IPS DF 6.9 (cell line): ENCODE measurements at regions not wholly inside any gene's neighbourhood (a gene's known extent, or its start where the extent isn't known, plus 50 kb on each side); places are given as distances from the start of the nearest gene placed in this dataset.

Experiments used
- DNase-seq: peaks from one replicate; pipeline ENCODE4 v3.0.0-alpha.2; 2013; ENCODE audit warnings: low read depth, low spot score
- H3K27ac ChIP-seq: one replicate; pipeline ENCODE4 v1.5.1; 2013; ENCODE audit warnings: low read length, control low read depth
- H3K27me3 ChIP-seq: 2 replicates; pipeline ENCODE4 v1.6.1; 2013; ENCODE audit warnings: mild to moderate bottlenecking, low read length; ENCODE audit not compliant: control insufficient read depth, insufficient read depth
- H3K36me3 ChIP-seq: 2 replicates; pipeline ENCODE4 v1.6.1; 2013; ENCODE audit warnings: low read length; ENCODE audit not compliant: control insufficient read depth, insufficient read depth
- H3K4me1 ChIP-seq: 2 replicates; pipeline ENCODE4 v1.6.1; 2013; ENCODE audit warnings: low read length; ENCODE audit not compliant: control insufficient read depth, insufficient read depth
- H3K4me3 ChIP-seq: 2 replicates; pipeline ENCODE4 v1.5.1; 2013; ENCODE audit warnings: mild to moderate bottlenecking, low read length
- H3K9me3 ChIP-seq: 2 replicates; pipeline ENCODE4 v1.6.1; 2013; ENCODE audit warnings: low read length, inconsistent platforms; ENCODE audit not compliant: control insufficient read depth, insufficient read depth
- WGBS: extraction: QIAGEN DNeasy Blood & Tissue Kit; methylation state at CpG from one replicate; pipeline ENCODE4 v1.1.7; 2013; ENCODE audit warnings: mixed read lengths, missing lambda C conversion rate; ENCODE audit not compliant: insufficient read length, insufficient coverage; 5-methylcytosine and 5-hydroxymethylcytosine counted together

DNA sequence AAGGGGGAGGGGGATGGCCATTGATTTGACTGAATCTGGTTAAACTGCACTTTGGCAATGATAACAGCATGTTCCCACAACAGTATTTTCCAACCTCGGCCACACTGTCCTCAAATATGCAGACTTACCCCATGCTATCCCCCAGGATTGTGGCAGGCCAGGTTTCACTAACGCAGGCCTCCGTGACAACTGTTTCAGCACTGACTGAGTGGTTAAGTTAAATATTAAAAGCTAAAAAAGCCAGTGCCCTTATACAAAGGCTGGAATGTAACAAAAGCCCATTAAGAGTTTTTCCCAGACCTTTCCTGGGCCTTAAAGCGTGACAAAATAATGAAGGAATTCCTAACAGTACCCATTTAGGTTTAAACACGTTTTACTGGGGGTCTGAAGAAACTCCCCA, 202.9 kb downstream of the USP25 start:
- Histone ChIP-seq H3K9me3 (no peaks in the 10 kb centered on the region), H3K4me3 (no peak overlapping the region), H3K36me3 (no peaks in the 10 kb centered on the region), H3K27me3 (no peaks in the 10 kb centered on the region), H3K4me1 (no peaks in the 10 kb centered on the region), H3K27ac (no peak overlapping the region)
- no CpG with 5 or more reads among the region's 5 CpGs for WGBS
- DNase-seq: no peak

DNA sequence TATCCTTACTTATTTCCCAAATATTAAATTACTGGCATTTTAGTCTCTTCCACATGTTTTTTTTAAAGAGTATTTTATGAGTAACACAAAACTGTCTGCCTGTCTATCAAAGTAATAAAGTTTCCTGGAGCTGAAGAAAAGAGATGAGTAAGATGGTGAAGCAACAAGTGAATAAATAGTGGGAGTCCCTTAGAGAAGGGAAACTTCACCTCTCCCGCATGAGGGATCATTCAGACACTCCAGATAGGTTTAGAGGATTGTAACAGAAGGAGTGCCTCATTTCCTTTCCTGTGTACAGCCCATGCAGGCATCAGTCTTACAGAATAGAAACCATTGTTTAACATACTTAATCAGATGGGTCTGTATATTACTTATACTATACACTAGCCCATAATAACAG, 205.7 kb downstream of the USP25 start:
- Histone ChIP-seq H3K4me3 (no peak overlapping the region), H3K36me3 (no peaks in the 10 kb centered on the region), H3K9me3 (no peaks in the 10 kb centered on the region), H3K4me1 (no peaks in the 10 kb centered on the region), H3K27ac (no peak overlapping the region), H3K27me3 (no peaks in the 10 kb centered on the region)
- no peak for DNase-seq
- no CpG with 5 or more reads among the region's 1 CpG for WGBS

DNA sequence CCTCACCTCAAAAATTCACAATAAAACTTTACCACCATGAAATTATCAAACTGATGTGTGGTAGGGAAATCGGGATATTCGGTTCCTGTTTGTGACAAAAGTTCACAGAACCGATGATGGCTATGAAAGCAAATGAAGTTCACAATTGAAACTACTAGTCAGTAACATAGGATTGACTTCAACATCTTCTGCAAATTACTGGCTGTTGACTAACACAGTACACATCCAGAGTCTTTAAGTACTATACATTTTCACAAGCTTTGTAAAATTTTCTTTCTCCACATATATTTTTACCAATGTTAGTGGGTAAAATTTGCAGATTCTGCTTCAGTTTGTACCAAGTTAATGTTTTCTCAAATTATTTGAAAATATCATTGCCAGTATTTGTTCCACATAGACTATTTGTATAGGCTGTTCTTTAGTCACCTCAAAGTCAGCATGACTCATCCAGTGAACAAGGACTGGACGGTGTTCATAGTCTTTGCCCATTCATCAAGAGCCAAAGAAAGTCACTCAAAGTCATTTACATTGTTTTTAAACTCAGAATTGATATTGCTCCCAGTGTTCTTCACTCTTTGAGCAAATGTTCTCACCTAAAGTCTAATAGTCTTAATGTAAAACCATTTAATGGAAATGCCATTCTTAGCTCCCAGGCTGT, 213.4 kb downstream of the USP25 start:
- DNase-seq: no peak
- no CpG with 5 or more reads among the region's 4 CpGs for WGBS
- no peaks in the 10 kb centered on the region for H3K27me3 ChIP-seq
- H3K27ac ChIP-seq: no peak overlapping the region
- H3K36me3 ChIP-seq: no peaks in the 10 kb centered on the region
- no peak overlapping the region for H3K4me3 ChIP-seq
- no peaks in the 10 kb centered on the region for H3K9me3 ChIP-seq
- H3K4me1 ChIP-seq: no peaks in the 10 kb centered on the region

DNA sequence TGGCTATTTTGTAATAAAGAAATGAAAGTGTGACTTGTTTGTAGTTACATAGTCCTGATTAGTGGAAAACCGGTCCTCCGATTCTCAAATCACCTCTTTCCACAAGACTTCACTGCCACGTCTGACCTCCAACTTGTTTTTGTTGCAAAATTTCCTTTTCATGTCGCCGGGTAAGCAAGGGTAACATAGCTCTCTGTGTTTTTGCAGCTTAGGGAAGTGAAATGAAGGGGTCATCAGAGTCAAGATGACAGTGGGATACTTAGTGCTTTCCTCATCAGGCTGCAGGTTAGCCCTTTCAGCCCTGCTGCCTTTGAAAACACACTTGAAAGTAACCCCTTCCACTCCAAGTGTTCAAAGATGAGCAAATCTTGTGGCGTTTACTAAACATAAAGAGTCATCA, 217.9 kb downstream of the USP25 start:
- H3K27ac ChIP-seq: no peak overlapping the region
- H3K4me1 ChIP-seq: no peaks in the 10 kb centered on the region
- H3K4me3 ChIP-seq: no peak overlapping the region
- H3K9me3 ChIP-seq: no peaks in the 10 kb centered on the region
- H3K36me3 ChIP-seq: no peaks in the 10 kb centered on the region
- no peak for DNase-seq
- H3K27me3 ChIP-seq: no peaks in the 10 kb centered on the region
- no CpG with 5 or more reads among the region's 6 CpGs for WGBS

DNA sequence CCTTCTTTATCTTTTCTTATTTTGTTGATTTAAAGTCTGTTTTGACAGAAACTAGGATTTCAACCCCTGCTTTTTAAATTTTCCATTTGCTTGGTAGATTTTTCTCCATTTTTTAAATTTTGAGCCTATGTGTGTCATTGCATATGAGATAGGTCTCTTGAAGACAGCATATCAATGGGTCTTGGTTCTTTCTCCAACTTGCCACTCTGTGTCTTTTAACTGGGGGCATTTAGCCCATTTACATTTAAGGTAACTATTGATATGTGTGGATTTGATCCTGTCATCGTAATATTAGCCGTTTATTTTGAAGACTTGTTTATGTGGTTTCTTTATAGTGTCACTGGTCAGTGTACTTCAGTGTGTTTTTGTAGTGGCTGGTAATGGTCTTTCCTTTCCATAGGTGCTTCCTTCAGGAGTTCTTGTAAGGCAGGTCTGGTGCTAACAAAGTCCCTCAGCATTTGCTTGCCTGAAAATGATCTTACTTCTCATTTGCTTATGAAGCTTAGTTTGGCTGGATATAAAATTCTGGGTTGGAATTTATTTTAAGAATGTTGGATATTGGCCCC, 223.9 kb downstream of the USP25 start:
- no peak for DNase-seq
- H3K27me3 ChIP-seq: no peaks in the 10 kb centered on the region
- H3K4me3 ChIP-seq: no peak overlapping the region
- no peaks in the 10 kb centered on the region for H3K9me3 ChIP-seq
- H3K36me3 ChIP-seq: no peaks in the 10 kb centered on the region
- no CpG with 5 or more reads among the region's 2 CpGs for WGBS
- no peaks in the 10 kb centered on the region for H3K4me1 ChIP-seq
- H3K27ac ChIP-seq: no peak overlapping the region

DNA sequence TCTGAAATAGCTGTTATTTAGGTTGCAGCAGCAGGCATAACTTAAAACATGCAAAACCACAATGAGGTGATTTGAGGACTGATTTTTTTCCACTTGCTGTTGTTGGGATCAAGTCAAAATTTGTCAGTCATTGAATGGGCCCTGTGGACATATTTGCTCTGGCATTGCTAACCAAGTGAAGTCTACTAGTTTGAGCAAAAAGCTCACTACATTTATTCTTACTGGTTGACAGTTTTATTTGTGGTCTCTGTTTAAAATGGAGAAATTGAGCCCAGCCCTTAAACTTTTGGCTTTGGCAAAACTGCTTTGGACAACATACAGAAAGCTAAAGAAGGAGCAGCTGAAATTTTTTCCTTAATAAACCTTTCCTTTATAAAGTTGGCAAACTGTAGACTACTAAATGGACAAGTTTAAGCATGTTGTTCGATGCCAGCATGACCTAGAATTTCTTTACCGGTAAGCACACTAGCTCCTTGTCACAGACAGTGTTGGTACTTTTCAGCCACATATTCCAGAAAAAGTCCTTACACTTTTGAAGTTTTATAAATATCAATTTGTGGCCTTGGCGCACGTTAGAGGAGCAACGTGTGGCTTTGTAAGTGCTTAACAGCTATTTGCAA, 234.6 kb downstream of the USP25 start:
- no peak overlapping the region for H3K4me3 ChIP-seq
- DNase-seq: no peak
- no peak overlapping the region for H3K27ac ChIP-seq
- H3K27me3 ChIP-seq: no peaks in the 10 kb centered on the region
- WGBS: no CpG with 5 or more reads among the region's 5 CpGs
- peaks cover 1% of the 10 kb centered on the region; the same call in 1 of the 2 replicates for H3K4me1 ChIP-seq
- H3K36me3 ChIP-seq: no peaks in the 10 kb centered on the region
- no peaks in the 10 kb centered on the region for H3K9me3 ChIP-seq

DNA sequence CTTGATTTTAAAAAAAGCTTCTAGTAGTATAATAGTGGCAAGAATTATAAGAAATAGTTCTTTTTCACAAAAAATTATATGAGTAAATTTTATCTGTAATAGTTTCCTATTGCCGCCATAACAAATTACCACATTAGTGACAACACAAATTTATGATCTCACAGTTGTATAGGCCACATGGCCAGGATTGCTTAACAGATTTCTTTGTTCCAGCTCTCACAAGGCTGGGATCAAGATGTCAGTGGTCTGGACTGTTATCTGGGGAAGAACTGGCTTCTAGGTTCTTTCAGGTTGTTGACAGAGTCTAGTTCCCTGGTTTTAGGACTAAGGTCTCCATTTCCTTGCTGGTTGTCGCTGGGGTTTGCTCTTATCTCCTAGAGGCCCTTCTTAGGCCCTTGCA, 236.4 kb downstream of the USP25 start:
- Histone ChIP-seq H3K36me3 (no peaks in the 10 kb centered on the region), H3K4me3 (no peak overlapping the region), H3K4me1 (peaks cover 1% of the 10 kb centered on the region; the same call in 1 of the 2 replicates), H3K27me3 (no peaks in the 10 kb centered on the region), H3K27ac (no peak overlapping the region), H3K9me3 (no peaks in the 10 kb centered on the region)
- no peak for DNase-seq
- WGBS: no CpG with 5 or more reads among the region's 2 CpGs

DNA sequence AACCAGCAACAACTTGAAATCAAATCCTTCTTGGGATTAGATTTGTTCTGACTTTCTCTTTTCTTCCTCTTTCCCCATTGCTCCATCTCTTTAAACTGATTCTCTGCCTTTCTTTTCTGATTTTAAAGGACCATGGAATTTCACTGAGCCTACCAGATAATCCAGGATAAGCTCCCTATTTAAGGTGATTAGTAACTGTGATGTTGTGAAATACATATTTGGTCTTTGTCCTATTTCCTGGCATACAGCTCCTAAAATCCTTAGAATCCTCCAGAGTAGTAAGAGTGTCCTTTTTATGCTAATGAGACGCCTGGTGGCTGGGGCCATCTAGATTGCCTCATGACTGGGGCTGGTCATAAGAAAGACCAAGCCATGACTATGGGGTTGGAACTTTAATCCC, 236.9 kb downstream of the USP25 start:
- no peak overlapping the region for H3K27ac ChIP-seq
- WGBS: no CpG with 5 or more reads among the region's 1 CpG
- no peak overlapping the region for H3K4me3 ChIP-seq
- H3K27me3 ChIP-seq: no peaks in the 10 kb centered on the region
- H3K36me3 ChIP-seq: no peaks in the 10 kb centered on the region
- no peaks in the 10 kb centered on the region for H3K9me3 ChIP-seq
- peaks cover 1% of the 10 kb centered on the region; the same call in 1 of the 2 replicates for H3K4me1 ChIP-seq
- no peak for DNase-seq

DNA sequence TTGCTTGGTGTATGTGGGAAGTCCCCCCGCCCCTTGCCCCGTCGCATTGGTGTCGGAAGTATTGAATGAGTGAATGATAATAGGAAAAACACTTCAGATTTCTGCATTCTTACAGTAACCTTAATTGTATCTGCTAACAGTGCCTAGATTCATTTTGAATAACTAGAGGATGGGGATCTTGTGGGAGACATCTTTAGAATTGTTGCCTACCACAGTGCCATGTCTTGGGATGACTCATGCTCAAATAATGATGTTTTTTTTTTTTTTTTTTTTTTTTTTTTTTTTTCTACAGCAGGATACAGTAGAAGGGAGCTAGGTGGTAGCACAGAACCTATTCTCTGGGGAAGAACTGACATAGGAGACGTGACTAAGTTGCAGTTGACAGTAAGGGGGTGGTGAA, 237.9 kb downstream of the USP25 start:
- Histone ChIP-seq H3K4me1 (peaks cover 1% of the 10 kb centered on the region; the same call in 1 of the 2 replicates), H3K4me3 (no peak overlapping the region), H3K27ac (no peak overlapping the region), H3K27me3 (no peaks in the 10 kb centered on the region), H3K36me3 (no peaks in the 10 kb centered on the region), H3K9me3 (no peaks in the 10 kb centered on the region)
- no CpG with 5 or more reads among the region's 5 CpGs for WGBS
- no peak for DNase-seq

DNA sequence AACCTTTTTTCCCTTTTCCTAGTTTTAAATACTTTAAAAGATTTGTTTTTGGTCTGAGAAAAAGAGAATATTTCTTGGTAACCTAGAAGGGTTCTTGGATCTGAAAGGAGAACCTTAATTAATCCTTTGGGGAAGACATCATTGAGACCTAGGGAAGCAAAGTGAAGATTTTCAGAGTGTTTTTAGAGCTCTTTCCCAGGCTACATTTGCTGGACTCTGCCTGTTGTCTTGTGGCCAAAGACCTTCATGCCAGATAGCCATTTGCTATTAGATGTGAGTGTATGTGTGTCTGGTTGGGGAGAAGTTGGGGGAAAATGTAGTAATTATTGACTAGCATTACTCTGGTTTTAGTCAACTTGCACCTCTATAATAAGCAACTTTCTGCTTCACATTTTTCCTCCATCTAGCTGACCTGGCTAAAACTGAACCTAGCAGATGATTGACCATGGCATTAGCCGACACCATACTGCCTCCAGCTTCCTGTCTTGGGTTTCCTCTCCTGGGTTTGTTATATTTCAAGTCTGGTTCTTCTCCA, 239.1 kb downstream of the USP25 start:
- Histone ChIP-seq H3K9me3 (no peaks in the 10 kb centered on the region), H3K4me1 (peaks cover 1% of the 10 kb centered on the region; the same call in 1 of the 2 replicates), H3K27ac (no peak overlapping the region), H3K27me3 (no peaks in the 10 kb centered on the region), H3K4me3 (no peak overlapping the region), H3K36me3 (no peaks in the 10 kb centered on the region)
- WGBS: no CpG with 5 or more reads among the region's 1 CpG
- DNase-seq: no peak
